Trophoblast cell (in vitro differentiated cells and primary cell): ENCODE measurements at regions not wholly inside any gene's neighbourhood (a gene's known extent, or its start where the extent isn't known, plus 50 kb on each side); places are given as distances from the start of the nearest gene placed in this dataset.

ENCODE experiments used
- DNase-seq, 2 donors: peaks; one replicate each; pipeline ENCODE4 v3.0.0-alpha.2; 2016
- H2AFZ ChIP-seq: 2 replicates; pipeline ENCODE4 v1.6.1; 2013; ENCODE audit warnings: low read length, moderate library complexity, mild to moderate bottlenecking; ENCODE audit not compliant: insufficient read depth, poor library complexity
- H2AK5ac ChIP-seq: 2 replicates; pipeline ENCODE4 v1.6.1; 2013; ENCODE audit warnings: mild to moderate bottlenecking, low read length
- H2BK120ac ChIP-seq: 2 replicates; pipeline ENCODE4 v1.6.1; 2013; ENCODE audit warnings: low read length, mild to moderate bottlenecking, moderate library complexity; ENCODE audit not compliant: insufficient read depth, poor library complexity
- H2BK12ac ChIP-seq: 2 replicates; pipeline ENCODE4 v1.6.1; 2013; ENCODE audit warnings: mild to moderate bottlenecking, low read length, moderate library complexity
- H2BK5ac ChIP-seq: 2 replicates; pipeline ENCODE4 v1.6.1; 2013; ENCODE audit warnings: low read length, low read depth, moderate library complexity, mild to moderate bottlenecking; ENCODE audit not compliant: poor library complexity
- H3K14ac ChIP-seq: 2 replicates; pipeline ENCODE4 v1.6.1; 2013; ENCODE audit warnings: mild to moderate bottlenecking, low read length
- H3K18ac ChIP-seq: 2 replicates; pipeline ENCODE4 v1.6.1; 2013; ENCODE audit warnings: mild to moderate bottlenecking, low read length
- H3K23ac ChIP-seq: 2 replicates; pipeline ENCODE4 v1.6.1; 2013; ENCODE audit warnings: low read length
- H3K27ac ChIP-seq: 2 replicates; pipeline ENCODE4 v1.5.1; 2013; ENCODE audit warnings: low read depth, mild to moderate bottlenecking, inconsistent platforms, low read length, moderate library complexity
- H3K27me3 ChIP-seq: 2 replicates; pipeline ENCODE4 v1.6.1; 2013; ENCODE audit warnings: inconsistent platforms, mild to moderate bottlenecking, low read length, moderate library complexity; ENCODE audit not compliant: insufficient read depth
- H3K36me3 ChIP-seq, 2 experiments: 1 replicate in 1 of 2; 2 replicates in 1 of 2; pipeline ENCODE4 v1.6.1; 2013; ENCODE audit warnings: low read length in 2 of 2, mild to moderate bottlenecking in 2 of 2, moderate library complexity in 1 of 2; ENCODE audit not compliant: insufficient read depth in 2 of 2, control insufficient read depth in 1 of 2
- H3K4ac ChIP-seq: 2 replicates; pipeline ENCODE4 v1.6.1; 2013; ENCODE audit warnings: low read depth, mild to moderate bottlenecking, low read length, moderate library complexity
- H3K4me1 ChIP-seq, 2 experiments: 1 replicate in 1 of 2; 2 replicates in 1 of 2; pipeline ENCODE4 v1.6.1; 2013; ENCODE audit warnings: low read length in 2 of 2, mild to moderate bottlenecking in 2 of 2, moderate library complexity in 1 of 2; ENCODE audit not compliant: insufficient read depth in 2 of 2, control insufficient read depth in 1 of 2
- H3K4me2 ChIP-seq: 2 replicates; pipeline ENCODE4 v1.6.1; 2013; ENCODE audit warnings: inconsistent platforms, mild to moderate bottlenecking, low read length, moderate library complexity
- H3K4me3 ChIP-seq: 2 replicates; pipeline ENCODE4 v1.5.1; 2013; ENCODE audit warnings: mild to moderate bottlenecking, low read depth, low read length, inconsistent platforms
- H3K79me1 ChIP-seq: one replicate; pipeline ENCODE4 v1.6.1; 2013; ENCODE audit warnings: low read length
- H3K79me2 ChIP-seq: 2 replicates; pipeline ENCODE4 v1.6.1; 2013; ENCODE audit warnings: low read length, mild to moderate bottlenecking; ENCODE audit not compliant: control insufficient read depth, insufficient read depth, poor library complexity
- H3K9ac ChIP-seq: 2 replicates; pipeline ENCODE4 v1.6.1; 2013; ENCODE audit warnings: mild to moderate bottlenecking, low read length
- H3K9me3 ChIP-seq: 2 replicates; pipeline ENCODE4 v1.6.1; 2013; ENCODE audit warnings: low read depth, mild to moderate bottlenecking, control low read depth, inconsistent platforms, low read length; ENCODE audit not compliant: insufficient read depth
- H4K12ac ChIP-seq: 2 replicates; pipeline ENCODE4 v1.6.1; 2013; ENCODE audit warnings: low read depth, mild to moderate bottlenecking, low read length, moderate library complexity
- H4K8ac ChIP-seq: 2 replicates; pipeline ENCODE4 v1.6.1; 2013; ENCODE audit warnings: low read depth, mild to moderate bottlenecking, low read length, moderate library complexity
- H4K91ac ChIP-seq: one replicate; pipeline ENCODE4 v1.6.1; 2013; ENCODE audit warnings: low read depth, mild to moderate bottlenecking, low read length, moderate library complexity
- WGBS: extraction: QIAGEN DNeasy Blood & Tissue Kit; methylation state at CpG from one replicate; pipeline ENCODE4 v1.1.7; 2013; ENCODE audit warnings: missing lambda C conversion rate; ENCODE audit not compliant: insufficient read length, insufficient coverage; ENCODE audit errors: extremely low coverage; 5-methylcytosine and 5-hydroxymethylcytosine counted together

GRCh38 chr16:51757505-51757904, 606.4 kb upstream of the SALL1 start:
- no peak for DNase-seq
- Histone ChIP-seq H2BK5ac (no peak overlapping the region), H3K9ac (no peak overlapping the region), H4K91ac (no peak overlapping the region), H2BK120ac (no peak overlapping the region), H3K36me3 (no peaks in the 10 kb centered on the region), H4K8ac (no peak overlapping the region), H3K4me3 (no peak overlapping the region), H3K79me2 (no peaks in the 10 kb centered on the region), H3K18ac (no peak overlapping the region), H3K79me1 (no peaks in the 10 kb centered on the region), H2BK12ac (no peak overlapping the region), H3K4me1 (peaks cover 5 to 10% of the 10 kb centered on the region in 2 experiments), H3K4ac (no peak overlapping the region), H3K27me3 (no peaks in the 10 kb centered on the region), H3K14ac (no peak overlapping the region), H3K27ac (no peak overlapping the region), H3K4me2 (no peak overlapping the region), H3K9me3 (peaks cover 1% of the 10 kb centered on the region), H2AFZ (no peak overlapping the region), H4K12ac (no peak overlapping the region), H2AK5ac (no peak overlapping the region), H3K23ac (no peak overlapping the region)
- no CpG with 5 or more reads among the region's 6 CpGs for WGBS

GRCh38 chr16:51757124-51757470, 606.0 kb upstream of the SALL1 start:
- Histone ChIP-seq H2BK12ac (no peak overlapping the region), H3K4me2 (no peak overlapping the region), H3K23ac (no peak overlapping the region), H4K12ac (no peak overlapping the region), H3K9me3 (peaks cover 1% of the 10 kb centered on the region), H2AFZ (no peak overlapping the region), H3K4me3 (no peak overlapping the region), H3K27ac (no peak overlapping the region), H3K9ac (no peak overlapping the region), H2AK5ac (no peak overlapping the region), H2BK5ac (no peak overlapping the region), H4K91ac (no peak overlapping the region), H3K79me2 (no peaks in the 10 kb centered on the region), H3K79me1 (no peaks in the 10 kb centered on the region), H3K36me3 (no peaks in the 10 kb centered on the region), H3K18ac (no peak overlapping the region), H3K14ac (no peak overlapping the region), H3K4ac (no peak overlapping the region), H4K8ac (no peak overlapping the region), H3K27me3 (no peaks in the 10 kb centered on the region), H2BK120ac (no peak overlapping the region), H3K4me1 (peaks cover 5 to 10% of the 10 kb centered on the region in 2 experiments)
- no peak for DNase-seq
- no CpG with 5 or more reads among the region's 7 CpGs for WGBS

GRCh38 chr16:51756447-51757123, 605.5 kb upstream of the SALL1 start:
- Histone ChIP-seq H3K14ac (no peak overlapping the region), H4K12ac (no peak overlapping the region), H3K9ac (no peak overlapping the region), H3K4ac (no peak overlapping the region), H3K79me1 (no peaks in the 10 kb centered on the region), H2BK5ac (no peak overlapping the region), H3K9me3 (peaks cover 1% of the 10 kb centered on the region), H4K91ac (no peak overlapping the region), H4K8ac (no peak overlapping the region), H2BK120ac (no peak overlapping the region), H3K4me3 (no peak overlapping the region), H3K36me3 (no peaks in the 10 kb centered on the region), H3K23ac (no peak overlapping the region), H2AFZ (no peak overlapping the region), H2BK12ac (no peak overlapping the region), H3K4me1 (peaks cover 5 to 10% of the 10 kb centered on the region in 2 experiments), H2AK5ac (no peak overlapping the region), H3K27ac (no peak overlapping the region), H3K79me2 (no peaks in the 10 kb centered on the region), H3K18ac (no peak overlapping the region), H3K4me2 (no peak overlapping the region), H3K27me3 (no peaks in the 10 kb centered on the region)
- no peak for DNase-seq
- WGBS, result no CpG with 5 or more reads among the region's 14 CpGs

- H2BK12ac ChIP-seq, result no peak overlapping the region
- H3K36me3 ChIP-seq, result no peaks in the 10 kb centered on the region
- no peak for DNase-seq
- H3K9me3 ChIP-seq, result peaks cover 1% of the 10 kb centered on the region
- H3K4me3 ChIP-seq, result no peak overlapping the region
- H3K23ac ChIP-seq, result no peak overlapping the region
- H4K8ac ChIP-seq, result no peak overlapping the region
- WGBS, result no CpG with 5 or more reads among the region's 4 CpGs
- no peak overlapping the region for H4K12ac ChIP-seq
- no peak overlapping the region for H3K14ac ChIP-seq
- no peak overlapping the region for H3K27ac ChIP-seq
- no peaks in the 10 kb centered on the region for H3K79me1 ChIP-seq
- H4K91ac ChIP-seq, result no peak overlapping the region
- H3K27me3 ChIP-seq, result no peaks in the 10 kb centered on the region
- H3K9ac ChIP-seq, result no peak overlapping the region
- no peak overlapping the region for H2BK5ac ChIP-seq
- no peak overlapping the region for H2BK120ac ChIP-seq
- H3K79me2 ChIP-seq, result no peaks in the 10 kb centered on the region
- no peak overlapping the region for H2AFZ ChIP-seq
- peaks cover 5 to 10% of the 10 kb centered on the region in 2 experiments for H3K4me1 ChIP-seq
- no peak overlapping the region for H2AK5ac ChIP-seq
- H3K4ac ChIP-seq, result no peak overlapping the region
- H3K18ac ChIP-seq, result no peak overlapping the region
- H3K4me2 ChIP-seq, result no peak overlapping the region
Observed at GRCh38 chr16:51755577-51756355, 604.7 kb upstream of the SALL1 start.
